Naive thymus-derived CD4-positive, alpha-beta T cell (primary cell): ENCODE measurements at regions not wholly inside any gene's neighbourhood (a gene's known extent, or its start where the extent isn't known, plus 50 kb on each side); places are given as distances from the start of the nearest gene placed in this dataset.

ENCODE experiments used
- ATAC-seq: fragments of 150-1000 bp; cut with Tn5 transposase; 2 replicates; pipeline ENCODE4 v1.10.0; 2021; ENCODE audit warnings: mild to moderate bottlenecking, moderate library complexity
- CTCF ChIA-PET: fragments of 350-600 bp; sonication (Branson Sonifier 250); formaldehyde crosslinking; loops from one replicate; lab custom pipeline; 2021; ENCODE audit warnings: antibody characterized with exemption; lab: Charles Lee
- POLR2A ChIA-PET: fragments of 350-600 bp; sonication (Branson Sonifier 250); formaldehyde crosslinking; loops from one replicate; lab custom pipeline; 2021; ENCODE audit warnings: antibody characterized with exemption, inconsistent platforms; lab: Charles Lee
- DNase-seq, 9 donors: peaks; one replicate each; pipeline versions ENCODE4 v3.0.0 to v3.0.0-alpha.2; 2020 to 2022; ENCODE audit warnings: mixed read lengths in 1 of 9
- H3K27ac ChIP-seq: one replicate; pipeline ENCODE4 v1.7.0; 2013; ENCODE audit warnings: mild to moderate bottlenecking, low read depth, low read length, moderate library complexity
- H3K27me3 ChIP-seq, 2 donors: one replicate each; pipeline ENCODE4 v1.7.0; 2013; ENCODE audit warnings: low read length in 2 of 2, mild to moderate bottlenecking in 2 of 2, moderate library complexity in 2 of 2; ENCODE audit not compliant: control insufficient read depth in 2 of 2, insufficient read depth in 2 of 2
- H3K36me3 ChIP-seq, 3 experiments: 1 replicate in 2 of 3; 2 replicates in 1 of 3; pipeline ENCODE4 v1.7.0; 2013; ENCODE audit warnings: low read length in 3 of 3, mild to moderate bottlenecking in 3 of 3, moderate library complexity in 1 of 3; ENCODE audit not compliant: insufficient read depth in 3 of 3, control insufficient read depth in 2 of 3
- H3K4me1 ChIP-seq, 2 donors: one replicate each; pipeline ENCODE4 v1.7.0; 2013; ENCODE audit warnings: low read length in 2 of 2, mild to moderate bottlenecking in 2 of 2, moderate library complexity in 1 of 2; ENCODE audit not compliant: control insufficient read depth in 2 of 2, insufficient read depth in 2 of 2
- H3K4me3 ChIP-seq: 2 replicates; pipeline ENCODE4 v1.7.0; 2013; ENCODE audit warnings: mild to moderate bottlenecking, low read length
- H3K9me3 ChIP-seq, 3 experiments: 1 replicate in 2 of 3; 2 replicates in 1 of 3; pipeline ENCODE4 v1.7.0; 2013; ENCODE audit warnings: low read length in 3 of 3; ENCODE audit not compliant: control insufficient read depth in 2 of 3
- H3K27ac Mint-ChIP-seq, 9 donors: one replicate each; pipeline ENCODE4 v1.8.0; 2020 to 2022; ENCODE audit warnings: mixed read lengths in 9 of 9, mild to moderate bottlenecking in 8 of 9, moderate library complexity in 5 of 9, inconsistent platforms in 2 of 9
- H3K27me3 Mint-ChIP-seq, 5 donors: one replicate each; pipeline ENCODE4 v1.8.0; 2021 to 2022; ENCODE audit warnings: mixed read lengths in 5 of 5, mild to moderate bottlenecking in 1 of 5
- H3K36me3 Mint-ChIP-seq, 5 donors: one replicate each; pipeline ENCODE4 v1.8.0; 2020 to 2022; ENCODE audit warnings: mixed read lengths in 5 of 5, mild to moderate bottlenecking in 3 of 5, inconsistent platforms in 1 of 5
- H3K4me1 Mint-ChIP-seq, 7 donors: one replicate each; pipeline ENCODE4 v1.8.0; 2020 to 2022; ENCODE audit warnings: mixed read lengths in 7 of 7, mild to moderate bottlenecking in 3 of 7, inconsistent platforms in 1 of 7
- H3K4me3 Mint-ChIP-seq, 10 donors: one replicate each; pipeline ENCODE4 v1.8.0; 2020 to 2022; ENCODE audit warnings: mild to moderate bottlenecking in 10 of 10, mixed read lengths in 10 of 10, moderate library complexity in 6 of 10, inconsistent platforms in 2 of 10
- H3K9me3 Mint-ChIP-seq, 11 donors: one replicate each; pipeline ENCODE4 v1.8.0; 2020 to 2022; ENCODE audit warnings: mixed read lengths in 11 of 11, mild to moderate bottlenecking in 4 of 11, inconsistent platforms in 1 of 11, moderate library complexity in 1 of 11
- intact Hi-C, 2 donors: fragments of 100-400 bp; cut with micrococcal nuclease; formaldehyde crosslinking; loops; one replicate each; pipeline ENCODE4 v1.15.1; 2023

GRCh38 chr4:121221201-121221600 is 57.1 kb upstream of the TNIP3 start:
- H3K4me3 ChIP-seq = peak overlapping the region; percentile 8
- Mint-ChIP-seq H3K36me3 (peaks cover 0 to 5% (median 0%) of the 10 kb centered on the region in 5 donors), H3K4me1 (peaks cover 28 to 65% (median 42%) of the 10 kb centered on the region in 7 donors), H3K27ac (peak overlapping the region in 8 of 9 donors; percentile 18 to 85 (median 72)), H3K4me3 (peak overlapping the region in 7 of 10 donors; percentile 6 to 55 (median 43)), H3K9me3 (peaks cover 0 to 2% (median 0%) of the 10 kb centered on the region in 11 donors), H3K27me3 (peaks cover 0 to 6% (median 0%) of the 10 kb centered on the region in 5 donors)
- H3K27me3 ChIP-seq = no peaks in the 10 kb centered on the region
- peaks cover 20 to 41% of the 10 kb centered on the region in 2 donors for H3K4me1 ChIP-seq
- POLR2A ChIA-PET = interaction anchor here (0.8 to 1.8 kb wide), 3 partner anchors 10 to 64 kb away, joined by 3 to 4 read pairs (median 4); no protein-coding TSS in a partner anchor
- no peak for ATAC-seq
- intact Hi-C loops = no loop called here
- peak overlapping the region; percentile 55 for H3K27ac ChIP-seq
- CTCF ChIA-PET = interaction anchor here (0.8 to 1.6 kb wide), 2 partner anchors 29 to 30 kb away, joined by 3 to 6 read pairs; no protein-coding TSS in a partner anchor
- no peaks in the 10 kb centered on the region for H3K36me3 ChIP-seq
- DNase-seq = no peak
- H3K9me3 ChIP-seq = no peaks in the 10 kb centered on the region

- no peaks in the 10 kb centered on the region for H3K36me3 ChIP-seq
- DNase-seq = no peak
- peaks cover 0 to 6% (median 0%) of the 10 kb centered on the region in 5 donors for H3K27me3 Mint-ChIP-seq
- no peaks in the 10 kb centered on the region for H3K9me3 ChIP-seq
- intact Hi-C loops = no loop called here
- H3K4me3 Mint-ChIP-seq = peak overlapping the region in 7 of 10 donors; percentile 4 to 64 (median 25)
- H3K27ac ChIP-seq = peak overlapping the region; percentile 14
- H3K27ac Mint-ChIP-seq = peak overlapping the region in 7 of 9 donors; percentile 13 to 88 (median 71)
- H3K9me3 Mint-ChIP-seq = peaks cover 0 to 2% (median 0%) of the 10 kb centered on the region in 11 donors
- H3K36me3 Mint-ChIP-seq = peaks cover 0 to 3% (median 0%) of the 10 kb centered on the region in 5 donors
- ChIA-PET POLR2A (interaction anchor here (0.8 to 1.8 kb wide), 3 partner anchors 11 to 64 kb away, joined by 3 to 4 read pairs (median 4); no protein-coding TSS in a partner anchor), CTCF (interaction anchor here (1.1 to 1.6 kb wide), 2 partner anchors 28 kb away, joined by 6 read pairs; no protein-coding TSS in a partner anchor)
- H3K4me1 ChIP-seq = peaks cover 17 to 47% of the 10 kb centered on the region in 2 donors
- no peaks in the 10 kb centered on the region for H3K27me3 ChIP-seq
- H3K4me3 ChIP-seq = no peak overlapping the region
- H3K4me1 Mint-ChIP-seq = peaks cover 25 to 62% (median 39%) of the 10 kb centered on the region in 7 donors
- ATAC-seq = no peak
Observed at GRCh38 chr4:121220698-121221097, 56.6 kb upstream of the TNIP3 start.

- ATAC-seq (no peak), DNase-seq (no peak)
- Histone ChIP-seq H3K36me3 (no peaks in the 10 kb centered on the region), H3K4me1 (peaks cover 12 to 49% of the 10 kb centered on the region in 2 donors), H3K27ac (peak overlapping the region; percentile 58), H3K27me3 (no peaks in the 10 kb centered on the region), H3K4me3 (peak overlapping the region; percentile 18), H3K9me3 (no peaks in the 10 kb centered on the region)
- Mint-ChIP-seq H3K9me3 (peaks cover 0 to 2% (median 0%) of the 10 kb centered on the region in 11 donors), H3K4me3 (peak overlapping the region in 9 of 10 donors; percentile 3 to 61 (median 50)), H3K36me3 (peaks cover 0 to 3% (median 0%) of the 10 kb centered on the region in 5 donors), H3K4me1 (peaks cover 24 to 56% (median 37%) of the 10 kb centered on the region in 7 donors), H3K27me3 (peaks cover 0 to 6% (median 0%) of the 10 kb centered on the region in 5 donors), H3K27ac (peak overlapping the region in 8 of 9 donors; percentile 47 to 94 (median 69))
- ChIA-PET CTCF (interaction anchor here (0.6 to 1.4 kb wide), 5 partner anchors 9 to 35 kb away, joined by 3 to 8 read pairs (median 5); no protein-coding TSS in a partner anchor), POLR2A (interaction anchor here (1.8 kb wide), 1 partner anchor 62 kb away, joined by 4 read pairs; no protein-coding TSS in a partner anchor)
- intact Hi-C loops = loop anchor here in 1 of 2 donors (1.0 to 5.0 kb wide), 2 partner anchors 8 to 33 kb away; no protein-coding TSS in a partner anchor
Observed at GRCh38 chr4:121219227-121219626, 55.1 kb upstream of the TNIP3 start.

GRCh38 chr4:121217351-121217750 is 53.2 kb upstream of the TNIP3 start:
- Mint-ChIP-seq H3K36me3 (peaks cover 0 to 4% (median 0%) of the 10 kb centered on the region in 5 donors), H3K27ac (peak overlapping the region in 2 of 9 donors; percentile 41 to 69), H3K4me1 (peaks cover 23 to 54% (median 37%) of the 10 kb centered on the region in 7 donors), H3K27me3 (peaks cover 0 to 6% (median 0%) of the 10 kb centered on the region in 5 donors), H3K9me3 (peaks cover 0 to 2% (median 0%) of the 10 kb centered on the region in 11 donors), H3K4me3 (no peak overlapping the region)
- Histone ChIP-seq H3K27me3 (no peaks in the 10 kb centered on the region), H3K4me1 (peaks cover 12 to 42% of the 10 kb centered on the region in 2 donors), H3K4me3 (no peak overlapping the region), H3K27ac (no peak overlapping the region), H3K36me3 (no peaks in the 10 kb centered on the region), H3K9me3 (no peaks in the 10 kb centered on the region)
- ChIA-PET CTCF (interaction anchor here (0.5 to 0.8 kb wide), 3 partner anchors 11 to 34 kb away, joined by 3 read pairs; no protein-coding TSS in a partner anchor), POLR2A (interaction anchor here (0.9 kb wide), 1 partner anchor 18 kb away, joined by 3 read pairs; no protein-coding TSS in a partner anchor)
- intact Hi-C loops = loop anchor here in 1 of 2 donors (5.0 kb wide), 1 partner anchor 35 kb away; no protein-coding TSS in a partner anchor
- DNase-seq (no peak), ATAC-seq (no peak)

- Histone ChIP-seq H3K27me3 (no peaks in the 10 kb centered on the region), H3K36me3 (no peaks in the 10 kb centered on the region), H3K9me3 (no peaks in the 10 kb centered on the region), H3K27ac (no peak overlapping the region), H3K4me1 (peaks cover 11 to 33% of the 10 kb centered on the region in 2 donors), H3K4me3 (no peak overlapping the region)
- Mint-ChIP-seq H3K27me3 (peaks cover 0 to 6% (median 0%) of the 10 kb centered on the region in 5 donors), H3K36me3 (peaks cover 0 to 4% (median 0%) of the 10 kb centered on the region in 5 donors), H3K9me3 (peaks cover 0 to 2% (median 0%) of the 10 kb centered on the region in 11 donors), H3K4me3 (peak overlapping the region in 2 of 10 donors; percentile 0 to 44), H3K4me1 (peaks cover 16 to 45% (median 28%) of the 10 kb centered on the region in 7 donors), H3K27ac (peak overlapping the region in 5 of 9 donors; percentile 37 to 89 (median 69))
- DNase-seq (peak in 1 of 9 donors; percentile 14), ATAC-seq (peak; percentile 50)
- ChIA-PET CTCF (interaction anchor here (0.7 kb wide), 2 partner anchors 12 to 254 kb away, joined by 3 read pairs; no protein-coding TSS in a partner anchor), POLR2A (interaction anchor here (0.9 kb wide), 1 partner anchor 17 kb away, joined by 3 read pairs; no protein-coding TSS in a partner anchor)
- intact Hi-C loops = loop anchor here in 1 of 2 donors (5.0 kb wide), 1 partner anchor 36 kb away; no protein-coding TSS in a partner anchor
Observed at GRCh38 chr4:121216461-121216860, 52.3 kb upstream of the TNIP3 start.

- CTCF ChIA-PET = no interaction called here
Observed at GRCh38 chr4:121213940-121214339, 49.8 kb upstream of the TNIP3 start.

More at GRCh38 chr4:121213940-121214339, 49.8 kb upstream of the TNIP3 start:
- Mint-ChIP-seq H3K4me1 (peaks cover 9 to 26% (median 16%) of the 10 kb centered on the region in 7 donors), H3K27me3 (peaks cover 0 to 6% (median 0%) of the 10 kb centered on the region in 5 donors), H3K4me3 (peak overlapping the region in 1 of 10 donors; percentile 24), H3K9me3 (peaks cover 0 to 9% (median 0%) of the 10 kb centered on the region in 11 donors), H3K27ac (peak overlapping the region in 2 of 9 donors; percentile 44 to 69), H3K36me3 (peaks cover 0 to 6% (median 2%) of the 10 kb centered on the region in 5 donors)
- Histone ChIP-seq H3K4me1 (peaks cover 0 to 15% of the 10 kb centered on the region in 2 donors), H3K27me3 (no peaks in the 10 kb centered on the region), H3K9me3 (no peaks in the 10 kb centered on the region), H3K4me3 (no peak overlapping the region), H3K27ac (no peak overlapping the region), H3K36me3 (no peaks in the 10 kb centered on the region)
- POLR2A ChIA-PET = no interaction called here
- ATAC-seq = no peak
- intact Hi-C loops = no loop called here
- no peak for DNase-seq
